Osteoblast (primary cell): ENCODE measurements at regions not wholly inside any gene's neighbourhood (a gene's known extent, or its start where the extent isn't known, plus 50 kb on each side); places are given as distances from the start of the nearest gene placed in this dataset.

Experiments used
- DNase-seq: peaks from one replicate; pipeline ENCODE4 v3.0.0; 2011; ENCODE audit warnings: low spot score, mixed read lengths; ENCODE audit not compliant: insufficient read length; ENCODE audit errors: missing footprints
- H2AFZ ChIP-seq: 2 replicates; pipeline ENCODE4 v1.6.0; 2011; ENCODE audit warnings: mild to moderate bottlenecking, low read length
- H3K27ac ChIP-seq: 2 replicates; pipeline ENCODE4 v1.5.1; 2011; ENCODE audit warnings: mild to moderate bottlenecking, low read depth, low read length, moderate library complexity
- H3K27me3 ChIP-seq: 2 replicates; pipeline ENCODE4 v1.6.0; 2012; ENCODE audit warnings: mild to moderate bottlenecking, control low read depth, inconsistent platforms, low read length, moderate library complexity; ENCODE audit not compliant: insufficient read depth
- H3K36me3 ChIP-seq: 2 replicates; pipeline ENCODE4 v1.5.1; 2011; ENCODE audit warnings: mild to moderate bottlenecking, low read length, control low read depth, moderate library complexity; ENCODE audit not compliant: insufficient read depth
- H3K4me1 ChIP-seq: 2 replicates; pipeline ENCODE4 v1.5.1; 2011; ENCODE audit warnings: mild to moderate bottlenecking, low read length, control low read depth, moderate library complexity; ENCODE audit not compliant: insufficient read depth
- H3K4me2 ChIP-seq: 2 replicates; pipeline ENCODE4 v1.6.0; 2011; ENCODE audit warnings: mild to moderate bottlenecking, low read length; ENCODE audit not compliant: insufficient read depth
- H3K4me3 ChIP-seq: fragments of 200-600 bp; sonication (generic); 3 replicates; pipeline ENCODE4 v1.5.1; 2012; ENCODE audit warnings: mild to moderate bottlenecking, low read length, inconsistent platforms; ENCODE audit not compliant: insufficient read depth
- H3K79me2 ChIP-seq: 2 replicates; pipeline ENCODE4 v1.6.0; 2012; ENCODE audit warnings: mild to moderate bottlenecking, low read length, control low read depth, inconsistent platforms; ENCODE audit not compliant: insufficient read depth
- H3K9me3 ChIP-seq: 2 replicates; pipeline ENCODE4 v1.5.1; 2011; ENCODE audit warnings: low read depth, low read length, control low read depth
- H4K20me1 ChIP-seq: 2 replicates; pipeline ENCODE4 v1.6.0; 2012; ENCODE audit warnings: mild to moderate bottlenecking, low read length, control low read depth; ENCODE audit not compliant: insufficient read depth
- CTCF ChIP-seq: IDR thresholded peaks from 2 replicates; pipeline ENCODE4 v1.5.1; 2011; ENCODE audit warnings: mild to moderate bottlenecking, low read depth, low read length, moderate library complexity; ENCODE audit errors: extremely low read depth

- no peaks in the 10 kb centered on the region for H3K27me3 ChIP-seq
- H3K79me2 ChIP-seq, result no peaks in the 10 kb centered on the region
- DNase-seq, result no peak
- H3K4me2 ChIP-seq, result no peak overlapping the region
- H3K9me3 ChIP-seq, result no peaks in the 10 kb centered on the region
- no peak overlapping the region for H3K4me3 ChIP-seq
- H2AFZ ChIP-seq, result no peak overlapping the region
- TF ChIP-seq CTCF, result no peak
- H3K4me1 ChIP-seq, result no peaks in the 10 kb centered on the region
- no peak overlapping the region for H3K27ac ChIP-seq
- no peaks in the 10 kb centered on the region for H4K20me1 ChIP-seq
- no peaks in the 10 kb centered on the region for H3K36me3 ChIP-seq
These were observed 340.2 kb upstream of the DMAC1 start for GRCh38 chr9:8139756-8140155.

GRCh38 chr9:8136477-8136876, 336.9 kb upstream of the DMAC1 start:
- no peaks in the 10 kb centered on the region for H3K27me3 ChIP-seq
- no peak overlapping the region for H2AFZ ChIP-seq
- H3K36me3 ChIP-seq, result no peaks in the 10 kb centered on the region
- H3K4me3 ChIP-seq, result no peak overlapping the region
- no peaks in the 10 kb centered on the region for H3K4me1 ChIP-seq
- H3K4me2 ChIP-seq, result no peak overlapping the region
- DNase-seq, result no peak
- TF ChIP-seq CTCF, result no peak
- no peak overlapping the region for H3K27ac ChIP-seq
- H4K20me1 ChIP-seq, result no peaks in the 10 kb centered on the region
- H3K79me2 ChIP-seq, result no peaks in the 10 kb centered on the region
- no peaks in the 10 kb centered on the region for H3K9me3 ChIP-seq

- H4K20me1 ChIP-seq, result no peaks in the 10 kb centered on the region
- no peak overlapping the region for H3K27ac ChIP-seq
- no peak overlapping the region for H2AFZ ChIP-seq
- no peaks in the 10 kb centered on the region for H3K4me1 ChIP-seq
- no peaks in the 10 kb centered on the region for H3K9me3 ChIP-seq
- H3K27me3 ChIP-seq, result no peaks in the 10 kb centered on the region
- DNase-seq, result no peak
- H3K4me3 ChIP-seq, result no peak overlapping the region
- H3K36me3 ChIP-seq, result no peaks in the 10 kb centered on the region
- no peak for TF ChIP-seq CTCF
- no peaks in the 10 kb centered on the region for H3K79me2 ChIP-seq
- H3K4me2 ChIP-seq, result no peak overlapping the region
These were observed 335.1 kb upstream of the DMAC1 start for GRCh38 chr9:8134635-8135034.

- H3K27me3 ChIP-seq, result no peaks in the 10 kb centered on the region
- no peak overlapping the region for H2AFZ ChIP-seq
- TF ChIP-seq CTCF, result no peak
- no peaks in the 10 kb centered on the region for H3K79me2 ChIP-seq
- H3K27ac ChIP-seq, result no peak overlapping the region
- H3K4me3 ChIP-seq, result no peak overlapping the region
- DNase-seq, result no peak
- H3K9me3 ChIP-seq, result no peaks in the 10 kb centered on the region
- no peaks in the 10 kb centered on the region for H3K36me3 ChIP-seq
- H3K4me1 ChIP-seq, result no peaks in the 10 kb centered on the region
- H3K4me2 ChIP-seq, result no peak overlapping the region
- H4K20me1 ChIP-seq, result no peaks in the 10 kb centered on the region
These were observed 334.0 kb upstream of the DMAC1 start for GRCh38 chr9:8133606-8134005.
